Sciatic nerve (tissue), 2 donors: ENCODE measurements at regions not wholly inside any gene's neighbourhood (a gene's known extent, or its start where the extent isn't known, plus 50 kb on each side); places are given as distances from the start of the nearest gene placed in this dataset.

ENCODE experiments used
- ATAC-seq: fragments of 200-7000 bp; cut with Tn5 transposase; one replicate; pipeline ENCODE4 v1.9.1; 2020; ENCODE audit warnings: mild to moderate bottlenecking, moderate library complexity
- DNase-seq: peaks from one replicate; pipeline ENCODE4 v3.0.0-alpha.2; 2020; ENCODE audit warnings: low spot score
- intact Hi-C: fragments of 100-400 bp; cut with DNase I; formaldehyde crosslinking; loops from one replicate; pipeline ENCODE4 v1.14.2; 2022
- donor health status: DM: no; HTN: no; CAD: no.
- donor health status: DM: no; HTN: no; CAD: no.

DNA sequence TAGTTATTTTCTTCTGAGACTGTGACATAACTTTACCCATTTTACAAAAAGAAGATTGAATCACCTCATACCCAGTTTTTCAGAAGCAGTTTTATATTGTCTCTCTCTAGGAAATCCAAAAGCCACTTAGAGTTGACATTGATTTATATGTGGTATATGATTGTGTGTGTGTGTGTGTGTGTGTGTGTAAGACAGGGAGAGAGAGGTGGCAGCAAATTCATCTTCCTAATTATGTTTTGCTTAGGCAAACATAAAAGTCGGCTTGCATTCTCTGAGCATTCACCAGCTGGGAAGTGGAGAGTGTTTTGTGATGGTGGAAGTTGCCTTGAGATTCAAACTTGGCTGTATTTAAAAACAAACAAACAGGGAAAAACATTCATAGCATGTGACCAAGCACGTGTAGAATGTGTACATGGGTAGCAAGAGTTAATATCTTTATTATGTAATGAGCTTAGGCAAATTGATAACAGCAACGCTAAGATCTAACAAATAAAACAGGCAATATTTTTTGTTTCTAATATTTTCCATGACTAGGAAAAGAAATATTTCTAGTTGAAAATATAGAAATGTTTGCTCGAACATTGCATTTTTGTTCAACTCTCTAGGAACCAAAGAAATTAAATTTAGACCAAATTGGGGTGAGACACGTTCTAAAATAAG lies 64.4 kb upstream of the IGF1R start:
- no peak for ATAC-seq
- no peak for DNase-seq
- intact Hi-C loops = no loop called here

DNA sequence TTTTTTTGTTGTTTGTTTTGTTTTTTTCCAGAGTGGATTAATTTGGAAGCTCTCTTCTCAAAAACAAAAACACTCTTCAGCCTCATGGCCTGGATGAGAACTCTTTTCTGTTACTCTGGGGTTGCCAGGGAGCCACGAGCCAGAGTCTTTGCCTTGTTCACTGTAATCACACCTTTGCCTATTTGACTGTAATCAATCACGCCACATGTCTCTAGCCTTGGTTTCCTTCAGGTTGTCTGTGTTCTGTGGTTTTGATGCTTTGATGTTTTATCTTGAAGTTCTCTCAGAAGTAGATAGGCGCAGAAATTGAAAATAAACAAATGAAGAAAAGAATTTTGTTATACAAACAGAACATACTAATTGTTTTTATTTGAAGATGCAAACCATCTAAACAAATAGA lies 62.3 kb upstream of the IGF1R start:
- ATAC-seq = no peak
- intact Hi-C loops = no loop called here

DNA sequence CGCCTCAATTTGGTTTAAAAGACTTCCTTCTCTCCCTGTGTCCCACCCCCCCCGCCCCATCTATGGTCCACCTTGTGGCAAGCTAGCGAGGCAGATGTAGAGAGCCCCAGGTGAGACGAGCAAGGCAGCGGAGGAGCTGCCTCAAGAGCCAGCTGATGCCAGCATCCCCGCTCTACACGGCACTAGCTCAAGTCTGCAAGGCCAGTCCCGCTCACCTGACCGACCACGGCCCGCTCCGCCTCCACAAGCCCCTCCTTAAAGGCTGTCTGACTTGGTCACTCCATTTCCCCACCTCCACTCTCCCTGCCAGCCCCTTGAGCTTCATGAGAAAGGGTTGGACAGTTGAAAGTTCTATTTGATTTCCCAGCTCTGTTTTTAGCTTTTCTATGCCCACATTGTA lies 56.2 kb upstream of the IGF1R start:
- intact Hi-C loops = loop anchor here (1.0 kb wide), 1 partner anchor 27 kb away; no protein-coding TSS in a partner anchor
- no peak for DNase-seq

More for the DNA sequence above, 62.3 kb upstream of the IGF1R start:
- DNase-seq = no peak

DNA sequence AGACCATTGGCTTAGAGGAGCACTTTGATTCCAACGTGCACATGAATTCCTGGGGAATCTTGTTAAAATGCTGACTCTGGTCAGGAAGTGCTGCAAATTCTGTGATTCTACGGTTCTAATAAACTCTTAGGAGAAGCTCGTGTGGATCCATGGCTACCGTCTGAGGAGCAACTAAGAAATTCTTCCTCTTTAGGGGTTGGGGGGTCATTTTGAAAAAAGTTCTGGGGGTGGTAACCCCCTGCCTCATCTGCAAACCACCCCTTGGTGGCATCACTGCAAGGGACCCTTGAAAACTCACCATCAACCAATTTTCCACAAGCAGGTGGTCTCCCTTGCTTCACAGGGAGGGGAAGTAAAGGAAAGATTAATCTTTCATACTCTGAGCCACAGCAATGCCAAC lies 52.2 kb upstream of the IGF1R start:
- intact Hi-C loops = no loop called here
- DNase-seq = no peak
- no peak for ATAC-seq

More for the DNA sequence above, 56.2 kb upstream of the IGF1R start:
- no peak for ATAC-seq

DNA sequence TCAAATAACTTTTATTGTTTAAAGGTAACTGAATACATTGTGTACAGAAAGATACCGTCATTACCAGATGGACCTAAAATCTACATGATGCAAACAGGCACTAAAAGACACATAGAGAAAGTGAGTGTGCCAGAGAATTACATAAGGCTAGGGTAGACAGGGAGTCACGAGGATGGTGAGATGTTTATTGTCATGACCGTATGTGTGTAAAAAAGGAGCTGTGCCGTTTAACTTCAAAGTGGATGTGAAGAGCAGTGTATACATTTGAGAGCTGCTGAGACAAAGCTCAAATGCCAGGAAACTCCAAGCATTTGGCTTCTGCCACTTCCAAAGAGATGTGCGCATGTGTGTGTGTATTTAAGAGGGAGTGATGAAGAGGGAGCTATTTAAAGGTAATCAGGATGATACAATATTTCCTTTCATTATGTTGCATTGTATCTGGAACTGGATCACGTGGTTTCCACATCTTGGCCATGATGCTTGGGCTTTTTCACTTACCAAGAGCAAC lies 51.4 kb upstream of the IGF1R start:
- no peak for ATAC-seq
- intact Hi-C loops = no loop called here
- DNase-seq = no peak

DNA sequence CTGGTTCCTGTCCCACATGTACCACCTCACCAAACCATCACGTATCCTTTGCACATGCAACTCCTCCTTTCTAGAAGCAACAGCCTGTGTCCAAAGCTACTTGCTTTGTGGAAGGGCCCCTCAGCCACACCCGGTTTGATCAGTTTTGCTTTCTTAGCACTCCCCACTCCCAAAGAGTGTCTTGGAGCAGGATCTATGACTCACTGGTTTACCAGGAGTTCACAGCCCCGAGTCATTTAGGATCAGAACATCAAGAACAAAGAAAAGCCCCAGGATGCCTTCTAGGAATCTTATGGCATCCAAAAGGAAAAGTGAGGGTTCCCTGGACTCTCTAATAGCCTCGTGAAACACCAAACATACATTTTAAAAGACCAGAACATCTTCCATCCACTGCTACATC lies 50.7 kb upstream of the IGF1R start:
- ATAC-seq = no peak
- intact Hi-C loops = no loop called here
- no peak for DNase-seq
